HG03064 (cell line): ENCODE measurements at regions not wholly inside any gene's neighbourhood (a gene's known extent, or its start where the extent isn't known, plus 50 kb on each side); places are given as distances from the start of the nearest gene placed in this dataset.

Experiments used
- ATAC-seq: cut with Tn5 transposase; IDR thresholded peaks from one replicate; pipeline ENCODE4 v1.9.1; 2021; ENCODE audit warnings: low read depth; ENCODE audit not compliant: unreplicated experiment

- ATAC-seq = no peak
These were observed 96.1 kb downstream of the PCDH10 start for GRCh38 chr4:133245226-133245625.
